Liver (tissue), 3 donors: ENCODE measurements at regions not wholly inside any gene's neighbourhood (a gene's known extent, or its start where the extent isn't known, plus 50 kb on each side); places are given as distances from the start of the nearest gene placed in this dataset.

Experiments
- CTCF ChIP-seq: fragments of 150-350 bp; IDR thresholded peaks from 2 replicates; pipeline ENCODE4 v1.5.1; 2017; ENCODE audit warnings: improper control_type of control experiment, low read depth, low read length; ENCODE audit not compliant: missing input control
- EGR1 ChIP-seq, 2 donors: IDR thresholded peaks; 2 replicates each; pipeline ENCODE4 v1.6.1; 2016 to 2018; ENCODE audit warnings: antibody characterized with exemption in 2 of 2, low read depth in 2 of 2
- FOXA1 ChIP-seq: IDR thresholded peaks from 2 replicates; pipeline ENCODE4 v1.6.1; 2016; ENCODE audit warnings: antibody characterized with exemption
- FOXA2 ChIP-seq: IDR thresholded peaks from 2 replicates; pipeline ENCODE4 v1.6.1; 2016; ENCODE audit warnings: antibody characterized with exemption
- GABPA ChIP-seq, 2 donors: IDR thresholded peaks in 1 of 2; conservative IDR thresholded peaks in 1 of 2; 2 replicates each; pipeline ENCODE4 v1.6.1; 2016; ENCODE audit warnings: antibody characterized with exemption in 2 of 2, mild to moderate bottlenecking in 1 of 2, moderate library complexity in 1 of 2
- JUND ChIP-seq, 2 donors: IDR thresholded peaks; 2 replicates each; pipeline ENCODE4 v1.6.1; 2016; ENCODE audit warnings: antibody characterized with exemption in 2 of 2
- MAX ChIP-seq: IDR thresholded peaks from 2 replicates; pipeline ENCODE4 v1.6.1; 2016; ENCODE audit warnings: antibody characterized with exemption
- RAD21 ChIP-seq, 2 donors: IDR thresholded peaks; 2 replicates each; pipeline ENCODE4 v1.6.1; 2016; ENCODE audit warnings: antibody characterized with exemption in 2 of 2, mild to moderate bottlenecking in 2 of 2
- REST ChIP-seq: IDR thresholded peaks from 2 replicates; pipeline ENCODE4 v1.6.1; 2016; ENCODE audit warnings: antibody characterized with exemption, mild to moderate bottlenecking
- SP1 ChIP-seq: IDR thresholded peaks from 2 replicates; pipeline ENCODE4 v1.6.1; 2018; ENCODE audit warnings: antibody characterized with exemption, mild to moderate bottlenecking
- TAF1 ChIP-seq: conservative IDR thresholded peaks from 2 replicates; pipeline ENCODE4 v1.6.1; 2016; ENCODE audit warnings: antibody characterized with exemption, mild to moderate bottlenecking
- YY1 ChIP-seq: IDR thresholded peaks from 2 replicates; pipeline ENCODE4 v1.6.1; 2016; ENCODE audit warnings: antibody characterized with exemption, mild to moderate bottlenecking
- ZBTB33 ChIP-seq: IDR thresholded peaks from 2 replicates; pipeline ENCODE4 v1.6.1; 2016; ENCODE audit warnings: antibody characterized with exemption
- TF ChIP-seq, protein P1 (sequence below): IDR thresholded peaks from 2 replicates; pipeline ENCODE4 v1.6.1; 2016; ENCODE audit warnings: antibody characterized with exemption
- donor health status: healthy.
- donor health status: healthy.

GRCh38 chr13:39895254-39895653 is 239.8 kb downstream of the COG6 start:
- TF ChIP-seq CTCF, result no peak
- TF ChIP-seq YY1, result no peak
- no peak for TF ChIP-seq ZBTB33
- TF ChIP-seq, protein P1, sequence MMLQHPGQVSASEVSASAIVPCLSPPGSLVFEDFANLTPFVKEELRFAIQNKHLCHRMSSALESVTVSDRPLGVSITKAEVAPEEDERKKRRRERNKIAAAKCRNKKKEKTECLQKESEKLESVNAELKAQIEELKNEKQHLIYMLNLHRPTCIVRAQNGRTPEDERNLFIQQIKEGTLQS, result no peak
- no peak for TF ChIP-seq JUND (IDR thresholded peaks at IDR 0.05)
- TF ChIP-seq FOXA1, result no peak
- TF ChIP-seq GABPA (IDR thresholded peaks at IDR 0.05 in 1 of 2, conservative IDR thresholded peaks at IDR 0.05 in 1 of 2), result no peak
- no peak for TF ChIP-seq MAX
- no peak for TF ChIP-seq EGR1 (IDR thresholded peaks at IDR 0.05; ENCODE audit: low read depth in 2 of 2)
- no peak for TF ChIP-seq REST
- TF ChIP-seq SP1, result no peak
- no peak for TF ChIP-seq RAD21 (IDR thresholded peaks at IDR 0.05)
- no peak for TF ChIP-seq FOXA2
- no peak for TF ChIP-seq TAF1
